ENCODE measurements at regions not wholly inside any gene's neighbourhood (a gene's known extent, or its start where the extent isn't known, plus 50 kb on each side); places are given as distances from the start of the nearest gene placed in this dataset.
"Not testable (repeated sequence)": the region's sequence is repeated elsewhere in the genome, so short reads cannot be mapped to it uniquely, and the experiment has no call there.

DNA sequence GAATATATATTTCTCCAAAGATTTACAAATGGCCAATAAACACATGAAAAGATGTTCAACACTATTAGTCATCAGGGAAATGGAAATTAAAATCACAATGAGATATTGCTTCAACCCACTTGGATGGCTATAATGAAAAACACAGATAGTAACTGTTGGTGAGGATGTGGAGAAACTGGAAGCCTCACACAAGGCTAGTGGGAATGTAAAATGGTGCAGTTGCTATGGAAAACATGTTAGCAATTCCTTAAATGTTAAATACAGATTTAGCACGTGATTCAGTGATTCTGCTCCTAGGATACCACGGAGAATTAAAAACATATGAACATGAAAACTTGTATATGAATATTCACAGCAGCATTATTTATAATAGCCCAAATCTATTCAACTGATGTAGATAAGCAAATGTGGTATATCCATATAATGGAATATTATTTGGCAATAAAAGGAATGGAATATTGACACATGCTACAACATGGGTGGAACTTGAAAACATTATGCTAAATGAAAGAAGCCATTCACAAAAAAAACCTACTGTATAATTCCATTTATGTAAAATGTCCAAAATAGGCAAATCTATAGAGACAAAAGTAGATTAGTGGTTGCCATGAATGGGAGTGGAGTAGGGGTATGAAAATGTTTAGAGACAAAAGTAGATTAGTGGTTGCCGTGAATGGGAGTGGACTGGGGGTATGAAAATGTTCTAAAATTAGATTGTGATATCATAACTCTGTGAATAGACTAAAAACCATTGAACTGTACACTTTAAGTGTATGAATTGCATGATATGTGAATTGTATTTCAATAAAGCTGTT, 227.1 kb upstream of the DDHD1 start:
- in situ Hi-C loops (cut with MboI; ENCODE audit: low sequenced_read_pairs): no loop called here

DNA sequence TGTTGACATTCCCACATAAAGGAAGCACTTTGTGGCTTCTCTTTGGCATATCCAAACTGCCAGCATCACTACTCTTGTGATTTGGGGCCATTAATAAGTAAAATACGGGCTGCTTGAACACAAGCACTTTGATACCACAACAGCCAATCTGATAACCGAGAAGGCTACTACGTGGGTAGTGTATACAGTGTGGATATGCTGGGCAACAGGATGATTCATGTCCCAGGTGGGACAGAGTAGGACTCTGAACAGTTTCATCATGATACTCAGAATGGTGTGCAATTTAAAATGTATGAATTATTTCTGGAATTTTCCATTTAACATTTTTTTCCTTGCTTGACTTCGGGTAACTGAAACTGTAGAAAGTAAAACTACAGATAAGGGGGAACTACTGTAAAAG, 225.0 kb upstream of the DDHD1 start:
- in situ Hi-C loops (cut with MboI; ENCODE audit: low sequenced_read_pairs): no loop called here

DNA sequence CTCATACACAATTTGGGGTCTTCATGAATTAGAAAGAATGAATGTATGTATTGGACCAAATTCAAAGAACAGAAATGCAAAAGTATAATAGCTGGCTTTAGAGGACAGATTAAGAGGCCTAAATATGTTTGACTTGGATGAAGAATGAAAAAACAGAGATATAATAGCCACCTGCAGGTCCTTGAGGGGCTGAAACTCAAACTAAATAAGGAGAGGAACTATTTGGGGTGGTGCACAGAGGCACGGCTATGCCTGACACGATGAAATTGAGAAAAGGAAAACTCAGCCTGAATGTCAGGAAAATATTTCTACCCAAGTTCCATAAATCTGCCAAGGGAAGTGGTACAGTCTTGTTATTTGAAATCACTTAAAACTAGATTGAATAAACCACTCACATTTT, 222.9 kb upstream of the DDHD1 start:
- in situ Hi-C loops (cut with MboI; ENCODE audit: low sequenced_read_pairs): no loop called here

DNA sequence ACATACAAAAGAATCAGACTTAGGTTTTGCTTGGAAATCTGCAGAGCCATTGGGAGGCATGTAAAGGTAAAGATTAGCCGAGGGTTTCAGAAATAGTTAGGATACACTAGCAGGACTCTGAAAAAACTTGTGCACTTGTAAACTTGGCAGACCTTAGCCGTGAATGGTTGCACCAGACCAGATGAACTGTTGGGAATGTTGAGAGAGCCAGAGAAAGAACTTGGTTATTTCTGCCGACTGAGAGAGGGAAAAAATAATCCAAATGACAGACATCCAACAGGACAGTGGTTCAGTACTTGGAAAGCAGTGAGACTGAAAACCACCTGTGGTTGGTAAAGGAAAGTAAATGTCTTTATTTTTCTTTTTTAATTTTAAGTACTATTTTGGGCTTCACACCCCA, 222.5 kb upstream of the DDHD1 start:
- in situ Hi-C loops (cut with MboI; ENCODE audit: low sequenced_read_pairs): no loop called here

DNA sequence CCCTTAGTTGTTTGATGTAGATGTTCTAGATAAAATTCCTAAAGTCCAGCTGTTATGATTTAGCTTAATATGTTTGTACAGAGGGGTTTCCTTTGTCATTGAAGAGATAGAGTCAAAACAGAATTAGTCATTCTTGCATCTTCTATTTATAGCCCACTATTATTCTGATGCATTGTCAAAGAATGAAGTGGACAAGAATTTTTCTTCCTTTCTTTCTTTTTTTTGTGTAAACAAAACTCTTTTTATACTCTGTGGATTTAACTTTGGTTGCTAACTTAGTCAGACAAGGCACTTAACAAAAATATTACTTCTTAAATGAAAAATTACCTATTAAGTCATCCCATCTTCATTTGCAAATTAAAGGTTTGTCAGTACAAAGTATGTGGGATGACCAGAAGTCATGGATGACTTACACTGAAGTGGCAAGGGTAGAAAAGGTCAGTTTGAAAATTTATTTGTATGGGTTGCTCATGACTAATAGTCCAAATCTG, 215.6 kb upstream of the DDHD1 start:
- in situ Hi-C loops (cut with MboI; ENCODE audit: low sequenced_read_pairs): no loop called here

DNA sequence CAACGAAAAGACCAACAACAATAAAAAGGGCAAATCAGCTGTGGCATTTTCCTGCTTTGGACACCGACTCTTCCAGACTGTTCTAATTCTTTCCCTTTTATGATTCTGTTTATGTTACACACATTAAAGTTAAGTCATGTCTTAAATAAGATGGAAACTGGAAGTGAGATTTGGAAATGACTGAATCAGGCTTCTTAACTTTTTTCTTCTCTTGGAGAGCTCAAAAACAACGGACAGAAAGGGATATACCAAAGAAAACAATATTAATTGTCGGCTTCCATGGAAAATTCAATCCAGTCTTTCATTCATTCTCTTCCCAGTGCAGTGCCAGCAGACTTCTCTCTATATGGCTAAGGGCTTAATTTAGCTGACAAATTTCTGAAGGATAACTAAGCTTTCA, 214.9 kb upstream of the DDHD1 start:
- in situ Hi-C loops (cut with MboI; ENCODE audit: low sequenced_read_pairs): no loop called here

DNA sequence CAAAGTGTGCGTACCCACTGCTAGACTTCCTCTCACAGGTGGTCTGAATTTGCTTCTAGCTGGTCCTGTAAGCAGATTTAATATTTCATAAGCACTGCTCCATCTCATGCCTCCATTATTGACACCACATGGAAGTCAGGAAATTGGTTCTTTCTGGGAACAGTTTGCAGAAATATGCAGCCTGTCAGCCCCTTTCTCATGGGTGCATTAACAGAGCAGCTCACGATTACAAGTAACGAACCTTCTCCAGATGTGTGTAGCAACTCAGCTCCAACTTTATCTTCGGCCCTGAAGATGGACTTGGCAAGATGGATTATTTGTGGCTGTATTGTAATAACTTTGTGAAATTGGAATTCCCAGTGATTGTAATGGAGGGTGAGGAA, 214.5 kb upstream of the DDHD1 start:
- in situ Hi-C loops (cut with MboI; ENCODE audit: low sequenced_read_pairs): no loop called here

DNA sequence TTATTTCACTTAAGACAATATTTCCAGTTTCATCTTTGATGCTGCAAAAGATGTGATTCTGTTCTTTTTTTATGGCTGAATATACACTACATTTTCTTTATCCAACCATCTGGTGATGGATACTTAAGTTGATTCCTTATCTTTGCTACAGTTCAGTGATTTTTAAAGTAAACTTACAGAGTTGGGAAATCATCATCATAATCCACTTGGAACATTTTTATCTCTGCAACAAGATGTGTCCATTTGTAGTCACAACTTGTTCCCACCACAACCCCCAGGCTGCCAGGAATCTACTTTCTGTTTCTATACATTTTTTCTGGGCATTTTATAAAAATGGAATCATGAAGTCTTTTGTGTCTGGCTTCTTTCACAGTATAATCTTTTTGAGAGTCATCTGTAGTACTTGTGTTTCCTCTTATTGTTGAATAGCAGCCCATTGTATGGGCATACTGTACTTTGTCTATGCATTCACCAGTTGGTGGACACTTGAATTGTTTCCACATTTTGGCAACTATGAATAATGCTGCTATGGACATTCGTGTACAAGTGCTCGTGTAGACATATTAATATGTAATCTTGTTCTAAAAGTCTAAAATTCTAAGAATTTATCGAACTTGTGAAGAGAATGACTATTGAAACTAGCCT, 212.5 kb upstream of the DDHD1 start:
- in situ Hi-C loops (cut with MboI; ENCODE audit: low sequenced_read_pairs): no loop called here

DNA sequence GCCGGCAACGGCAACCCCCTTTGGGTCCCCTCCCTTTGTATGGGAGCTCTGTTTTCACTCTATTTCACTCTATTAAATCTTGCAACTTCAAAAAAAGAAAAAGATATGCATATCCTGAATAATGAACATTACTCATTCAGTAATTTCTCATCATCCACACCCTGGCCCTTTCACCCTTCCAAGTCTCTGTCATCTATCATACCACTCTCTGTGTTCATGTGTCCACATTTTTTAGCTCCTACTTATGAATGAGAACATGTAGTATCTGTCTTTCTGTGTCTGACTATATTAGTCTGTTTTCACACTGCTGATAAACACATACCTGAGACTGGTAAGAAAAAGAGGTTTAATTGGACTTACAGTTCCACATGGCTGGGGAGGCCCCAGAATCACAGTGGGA, 209.8 kb upstream of the DDHD1 start:
- in situ Hi-C loops (cut with MboI; ENCODE audit: low sequenced_read_pairs): not testable (repeated sequence)

DNA sequence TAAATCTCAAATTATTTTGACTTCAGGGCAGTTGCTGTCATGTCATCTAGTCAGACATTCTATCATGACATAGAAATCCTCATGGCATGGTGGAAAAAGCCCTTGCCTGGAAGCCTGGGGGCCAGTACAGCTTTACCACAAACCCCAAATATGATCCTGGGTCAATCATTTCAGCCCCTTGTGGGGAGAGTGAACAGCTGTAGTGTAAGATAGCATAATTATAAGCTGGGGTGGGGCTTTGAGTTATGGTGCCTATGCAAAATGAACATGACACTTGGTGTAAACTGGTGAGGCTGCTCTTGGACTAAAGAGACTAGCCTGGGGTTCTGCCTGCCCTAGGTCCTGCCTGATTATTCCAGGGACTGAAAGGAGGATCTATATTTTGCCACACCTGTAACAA, 207.7 kb upstream of the DDHD1 start:
- in situ Hi-C loops (cut with MboI; ENCODE audit: low sequenced_read_pairs): no loop called here

DNA sequence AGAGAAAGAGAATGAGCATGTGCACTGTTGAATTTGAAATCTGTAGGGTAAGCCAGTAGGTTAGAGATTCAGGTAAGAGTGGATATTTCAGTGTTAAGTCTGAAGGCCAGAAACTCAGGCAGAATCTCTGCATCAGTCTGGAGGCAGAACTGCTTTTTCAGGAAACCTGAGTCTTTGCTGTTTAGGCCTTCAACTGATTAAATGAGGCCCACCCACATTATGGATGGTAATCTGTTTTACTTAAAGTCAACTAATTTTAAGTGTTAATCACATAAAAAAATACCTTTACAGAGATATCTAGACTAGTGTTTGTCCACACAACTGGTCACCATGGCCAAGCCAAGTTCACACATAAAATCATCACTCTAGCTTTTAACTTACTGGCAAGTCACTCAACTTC, 205.0 kb upstream of the DDHD1 start:
- in situ Hi-C loops (cut with MboI; ENCODE audit: low sequenced_read_pairs): no loop called here

DNA sequence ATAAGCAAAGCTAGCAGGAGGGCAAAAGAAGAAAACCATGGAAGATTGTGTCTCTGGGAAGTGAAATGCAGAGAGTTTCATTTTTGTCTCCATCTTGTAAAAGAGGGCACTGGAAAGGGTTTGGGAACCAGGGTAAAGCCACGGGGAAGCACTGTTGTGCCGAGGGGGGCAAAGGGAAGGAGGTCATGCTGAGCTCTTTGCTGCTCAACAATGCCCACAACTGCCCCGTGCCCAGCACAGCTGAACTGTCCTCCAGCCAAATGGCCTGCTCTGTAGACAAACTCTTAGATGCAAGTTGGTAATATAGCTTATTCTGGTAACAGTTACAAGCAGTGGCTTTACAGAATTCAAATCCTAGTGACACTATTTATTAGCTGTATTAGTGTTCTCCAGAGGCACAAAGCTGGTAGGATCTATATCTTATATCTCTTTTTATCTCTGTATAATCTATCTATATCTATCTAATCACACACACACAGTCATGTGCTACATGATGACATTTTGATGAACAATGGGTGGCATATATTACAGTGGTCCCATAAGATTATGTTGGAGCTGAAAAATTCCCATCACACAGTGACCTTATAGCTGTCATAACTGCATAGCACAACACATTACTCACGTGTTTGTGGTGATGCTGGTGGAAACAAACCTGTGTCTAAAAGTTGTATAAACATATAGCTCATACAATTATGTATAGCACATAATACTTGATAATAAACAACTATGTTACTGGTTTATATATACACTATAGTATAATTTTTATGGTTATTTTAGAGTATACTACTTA, 203.4 kb upstream of the DDHD1 start:
- in situ Hi-C loops (cut with MboI; ENCODE audit: low sequenced_read_pairs): no loop called here

DNA sequence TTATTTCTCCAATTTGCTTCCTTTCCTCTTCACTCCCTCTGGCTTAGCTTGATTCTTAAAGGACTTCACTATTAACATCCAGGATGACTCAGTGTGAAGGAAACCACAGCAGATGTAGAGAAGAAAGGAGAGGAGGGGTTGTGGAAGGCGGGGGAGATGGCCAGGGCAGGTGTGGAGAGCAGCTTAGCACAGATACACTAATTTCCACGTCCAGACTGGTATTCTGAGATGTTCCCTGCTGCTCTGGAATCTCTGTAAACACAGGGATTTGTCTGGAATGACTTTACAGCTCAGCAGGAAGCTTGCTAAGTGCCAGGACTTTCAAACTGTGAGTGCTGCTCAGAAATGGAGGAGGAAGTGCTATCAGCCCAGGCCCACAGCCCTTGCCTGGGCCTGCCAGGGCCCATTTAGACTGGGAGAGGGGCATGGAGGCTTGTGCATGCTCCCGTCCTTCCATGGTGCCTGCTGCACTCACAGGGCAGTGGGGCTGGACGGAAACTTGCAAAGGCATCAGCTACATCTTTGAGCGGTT, 202.5 kb upstream of the DDHD1 start:
- in situ Hi-C loops (cut with MboI; ENCODE audit: low sequenced_read_pairs): no loop called here

DNA sequence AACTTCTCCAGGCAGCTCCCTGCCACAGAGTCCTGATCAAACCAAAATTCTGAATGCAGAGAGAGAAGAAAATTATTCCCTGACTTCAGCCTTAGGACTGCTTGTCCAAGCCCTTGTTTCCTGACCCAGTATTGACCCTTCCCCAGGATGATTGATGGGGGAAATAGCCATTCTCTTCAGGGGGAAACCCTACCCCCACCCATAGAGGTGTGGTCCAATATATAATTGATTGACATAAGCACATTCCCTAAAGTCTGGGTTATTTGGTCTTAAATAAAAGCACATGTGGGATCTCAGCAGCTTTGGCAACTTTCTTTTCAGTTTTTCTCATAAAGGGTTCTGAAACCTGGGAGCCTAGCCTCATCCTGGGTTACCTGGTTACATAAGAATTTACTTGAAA, 201.2 kb upstream of the DDHD1 start:
- in situ Hi-C loops (cut with MboI; ENCODE audit: low sequenced_read_pairs): no loop called here

DNA sequence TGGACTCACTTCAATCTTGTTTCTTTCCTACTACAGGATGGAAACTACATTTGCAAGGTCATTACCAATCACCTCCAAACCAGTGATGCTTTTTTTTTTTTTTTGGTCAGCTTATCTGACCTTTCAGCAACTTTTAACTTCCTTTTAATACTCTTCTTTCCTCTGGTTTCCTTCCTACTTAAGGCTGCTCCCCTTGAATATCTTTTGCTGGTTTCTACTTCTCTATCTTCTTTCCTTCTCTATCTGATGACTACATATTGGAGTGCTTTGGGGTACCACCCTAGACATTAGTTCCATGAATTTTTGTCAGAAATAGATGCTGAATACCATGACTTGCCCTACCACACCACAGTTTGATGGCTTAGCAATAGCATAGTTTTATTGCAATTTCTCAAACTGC, 197.7 kb upstream of the DDHD1 start:
- in situ Hi-C loops (cut with MboI; ENCODE audit: low sequenced_read_pairs): no loop called here

DNA sequence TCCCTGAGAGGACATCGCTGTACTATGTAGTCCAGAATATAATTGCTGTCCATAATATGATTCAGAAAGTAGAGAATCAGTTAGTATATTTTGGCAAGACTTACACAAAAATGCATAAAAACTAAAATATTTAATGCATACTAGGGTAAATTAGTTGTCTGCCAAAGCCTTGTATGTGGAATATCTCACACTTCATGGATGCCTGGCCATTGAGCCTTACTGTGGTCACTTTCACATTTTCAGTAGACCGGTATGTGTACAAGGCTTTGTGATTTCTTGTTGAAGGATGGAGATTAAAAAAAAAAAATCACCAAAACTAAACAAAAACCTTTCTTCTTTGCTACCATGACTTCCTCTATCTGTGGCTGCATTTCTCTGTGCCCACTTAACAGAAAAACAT, 197.3 kb upstream of the DDHD1 start:
- in situ Hi-C loops (cut with MboI; ENCODE audit: low sequenced_read_pairs): no loop called here

DNA sequence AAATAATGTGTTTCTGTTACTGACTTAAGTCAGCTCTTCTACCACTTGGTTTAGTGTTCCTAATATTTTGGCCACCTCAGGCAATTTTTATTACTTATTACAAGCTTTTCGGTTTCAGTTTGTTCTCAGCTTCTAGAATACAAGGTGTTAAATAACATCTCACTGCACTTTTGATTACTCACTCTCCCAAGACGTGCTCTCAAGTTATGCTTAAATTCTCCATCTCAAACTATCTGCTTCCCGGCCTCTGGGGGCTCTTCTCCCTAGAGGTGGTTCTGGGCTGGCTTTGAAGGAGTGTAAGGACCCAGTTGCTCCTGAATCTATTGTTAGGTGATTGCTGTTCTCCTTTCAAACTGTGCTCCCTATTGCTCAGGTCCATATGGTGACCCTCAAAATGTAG, 193.9 kb upstream of the DDHD1 start:
- in situ Hi-C loops (cut with MboI; ENCODE audit: low sequenced_read_pairs): no loop called here

DNA sequence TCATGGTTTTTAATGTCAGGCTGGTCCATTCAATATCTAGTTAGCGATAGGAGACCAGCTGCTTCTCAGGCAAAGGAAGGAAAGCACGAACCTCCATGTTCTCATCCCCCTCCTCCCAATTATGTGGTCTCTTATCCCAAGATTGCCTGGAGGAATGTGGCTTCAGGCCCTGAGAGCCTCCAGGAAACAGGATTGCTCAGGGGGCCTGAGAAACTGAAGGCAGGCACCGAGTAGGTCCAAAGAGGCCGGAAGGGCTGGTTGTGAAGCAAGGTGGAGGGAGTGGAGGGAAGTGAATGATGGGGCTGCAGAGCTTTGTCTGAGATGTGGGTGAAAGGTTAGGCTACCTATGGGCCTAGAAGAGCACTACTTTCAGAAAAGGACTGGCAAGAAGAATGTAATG, 188.2 kb upstream of the DDHD1 start:
- in situ Hi-C loops (cut with MboI; ENCODE audit: low sequenced_read_pairs): no loop called here

DNA sequence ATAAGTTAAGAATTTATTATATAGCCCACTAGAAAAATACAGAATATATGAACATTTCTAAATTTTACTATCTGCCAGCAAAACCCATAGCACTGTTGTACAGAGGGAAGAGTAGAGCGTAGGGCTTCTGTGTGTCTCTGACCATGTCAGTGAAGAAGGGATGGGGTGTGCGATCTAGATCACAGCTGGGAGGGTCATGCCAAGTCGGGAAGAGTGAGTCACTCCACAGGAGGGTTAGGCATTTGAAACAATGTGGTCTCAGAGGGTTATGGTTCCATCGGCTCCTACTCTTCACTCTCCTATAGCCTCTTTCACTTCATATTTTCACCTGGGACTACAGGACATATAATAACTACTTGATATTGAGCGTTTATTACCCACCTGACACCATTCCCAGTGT, 185.1 kb upstream of the DDHD1 start:
- in situ Hi-C loops (cut with MboI; ENCODE audit: low sequenced_read_pairs): no loop called here

DNA sequence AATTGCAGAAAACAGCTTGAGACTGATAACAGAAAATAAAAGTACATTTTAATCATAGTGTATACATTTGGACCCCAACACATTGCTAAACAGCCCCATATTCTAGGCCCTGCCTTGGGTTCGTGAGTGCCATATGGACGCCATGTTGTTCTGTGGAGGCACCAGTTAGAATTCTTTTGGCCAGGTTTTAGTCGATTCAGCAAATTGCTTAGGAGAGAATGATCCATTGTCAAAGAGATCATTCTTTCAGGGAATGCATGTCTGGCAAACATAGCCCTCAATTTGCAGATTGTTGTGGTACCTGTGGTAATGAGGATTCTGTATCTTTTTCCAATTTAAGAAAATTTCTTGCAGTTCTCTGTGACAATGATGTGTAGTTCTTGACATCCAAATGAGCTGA, 183.6 kb upstream of the DDHD1 start:
- in situ Hi-C loops (cut with MboI; ENCODE audit: low sequenced_read_pairs): no loop called here

DNA sequence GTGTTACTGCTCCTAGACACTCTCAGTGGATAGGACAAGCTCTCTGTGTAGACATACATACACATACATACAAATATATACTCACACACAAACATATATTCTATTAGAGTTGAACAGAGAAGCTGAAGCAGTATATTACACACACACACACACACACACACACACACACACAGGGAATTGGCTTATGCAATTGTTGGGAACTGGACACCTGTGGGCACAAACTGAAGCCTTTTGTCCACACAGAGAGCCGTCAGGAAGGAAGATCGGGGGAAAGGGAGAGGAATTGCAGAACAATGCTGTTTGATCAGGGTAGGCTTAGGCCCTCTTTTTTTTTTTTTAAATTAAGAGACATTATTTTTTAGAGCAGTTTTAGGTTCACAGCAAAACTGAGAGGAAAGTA, 180.7 kb upstream of the DDHD1 start:
- in situ Hi-C loops (cut with MboI; ENCODE audit: low sequenced_read_pairs): no loop called here

DNA sequence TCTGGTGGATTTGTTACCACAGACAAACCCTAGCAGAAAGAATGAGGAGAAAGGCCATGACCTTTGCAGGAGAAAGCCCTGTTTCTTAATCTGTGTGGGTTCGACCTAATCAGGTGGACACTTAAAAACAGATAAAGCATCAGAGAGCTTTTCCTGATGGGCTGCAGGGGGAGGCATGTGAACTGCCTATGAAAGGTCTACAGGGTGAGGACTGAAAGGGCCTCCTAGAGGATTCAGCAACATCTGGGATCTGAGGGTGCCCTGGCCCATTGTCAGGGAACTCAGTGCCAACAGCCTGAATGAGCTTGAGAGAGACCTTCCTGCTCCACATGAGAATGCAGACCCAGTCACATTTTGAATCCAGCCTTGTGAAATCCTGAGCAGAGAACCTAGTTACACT, 178.8 kb upstream of the DDHD1 start:
- in situ Hi-C loops (cut with MboI; ENCODE audit: low sequenced_read_pairs): no loop called here

Data from HL-60/S4 treated with phorbol 12-myristate 13-acetate at 8.2 ng/mL for 4 days and 3 days (cell line).